ENCODE measurements at regions not wholly inside any gene's neighbourhood (a gene's known extent, or its start where the extent isn't known, plus 50 kb on each side); places are given as distances from the start of the nearest gene placed in this dataset.

DNA sequence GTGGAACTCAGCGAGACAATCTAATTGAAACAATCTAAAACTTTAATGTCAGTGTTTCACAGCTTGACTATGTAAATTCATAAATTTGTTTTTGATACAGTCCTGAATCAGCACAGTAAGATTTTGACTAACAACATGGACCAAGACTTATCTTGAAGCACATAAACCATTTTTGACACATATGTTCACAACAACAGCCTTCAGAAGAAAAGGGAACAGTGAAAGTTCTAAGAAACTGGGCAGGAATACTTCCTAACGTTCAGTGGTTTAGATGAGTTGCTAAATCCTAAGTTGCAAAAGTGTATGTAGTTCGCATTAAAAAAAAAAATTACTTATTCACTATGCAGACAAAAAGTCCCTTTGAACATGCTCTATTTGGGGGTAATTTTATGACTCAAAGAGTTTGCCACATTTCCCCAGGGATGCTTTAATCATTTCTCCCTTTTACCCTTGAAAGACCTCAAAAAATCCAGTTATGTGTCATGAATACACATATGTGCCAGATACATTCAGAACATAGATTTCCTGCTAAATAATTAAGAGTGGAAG lies 120.2 kb downstream of the MRPL39 start:
- H3K4me3 ChIP-seq (ENCODE audit: low read depth in 1 of 3, low read length in 3 of 3) = no peak overlapping the region
- no peaks in the 10 kb centered on the region for H3K4me1 ChIP-seq (ENCODE audit: control insufficient read depth in 4 of 4, insufficient read depth in 4 of 4, low read length in 3 of 4)
- 76% methylated on average over 3 of the region's 3 CpGs for WGBS
- no peak for DNase-seq (ENCODE audit: low spot score)
- H3K9me3 ChIP-seq (ENCODE audit: control insufficient read depth in 4 of 4, low read length in 3 of 4) = peaks cover 0 to 3% (median 0%) of the 10 kb centered on the region in 4 donors
- H3K9ac ChIP-seq (ENCODE audit: low read depth in 1 of 2, low read length in 2 of 2) = no peak overlapping the region
- no peak overlapping the region for H3K27ac ChIP-seq (ENCODE audit: low read depth in 1 of 2, low read length in 2 of 2)
- no peaks in the 10 kb centered on the region for H3K27me3 ChIP-seq (ENCODE audit: control insufficient read depth in 4 of 4, insufficient read depth in 4 of 4, low read length in 3 of 4)
- no peaks in the 10 kb centered on the region for H3K36me3 ChIP-seq (ENCODE audit: control insufficient read depth in 4 of 4, insufficient read depth in 3 of 4, low read depth in 1 of 4, low read length in 3 of 4)
- TF ChIP-seq EGR1 (IDR thresholded peaks at IDR 0.05; ENCODE audit: low read depth in 2 of 2) (no peak), FOXA2 (IDR thresholded peaks at IDR 0.05) (no peak), RXRA (IDR thresholded peaks at IDR 0.05) (no peak), SP1 (IDR thresholded peaks at IDR 0.05) (no peak), NR2F2 (IDR thresholded peaks at IDR 0.05) (no peak), RAD21 (IDR thresholded peaks at IDR 0.05) (no peak), GABPA (IDR thresholded peaks at IDR 0.05 in 1 of 2, conservative IDR thresholded peaks at IDR 0.05 in 1 of 2) (no peak), JUND (IDR thresholded peaks at IDR 0.05) (no peak)

DNA sequence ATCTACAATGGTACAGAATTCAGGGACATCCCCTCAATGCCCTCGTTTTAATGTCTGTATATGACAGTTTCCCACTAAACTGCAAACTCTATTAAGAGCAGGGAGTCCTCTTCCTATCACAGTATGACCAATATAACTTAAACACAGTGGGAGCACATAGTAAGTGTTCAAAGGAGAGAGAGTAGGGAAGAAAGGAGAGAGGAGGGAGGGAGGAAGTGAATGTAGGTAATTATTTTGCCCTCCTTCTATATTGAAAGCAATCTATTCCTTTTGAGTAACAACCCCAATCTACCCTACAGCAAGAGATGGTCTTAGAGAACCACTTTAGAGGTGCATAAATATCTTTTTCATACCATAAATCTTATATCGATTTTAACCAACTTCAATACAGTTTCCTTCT lies 121.4 kb downstream of the MRPL39 start:
- TF ChIP-seq, protein P1, sequence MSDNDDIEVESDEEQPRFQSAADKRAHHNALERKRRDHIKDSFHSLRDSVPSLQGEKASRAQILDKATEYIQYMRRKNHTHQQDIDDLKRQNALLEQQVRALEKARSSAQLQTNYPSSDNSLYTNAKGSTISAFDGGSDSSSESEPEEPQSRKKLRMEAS (IDR thresholded peaks at IDR 0.05) = no peak
- TF ChIP-seq, protein P2, sequence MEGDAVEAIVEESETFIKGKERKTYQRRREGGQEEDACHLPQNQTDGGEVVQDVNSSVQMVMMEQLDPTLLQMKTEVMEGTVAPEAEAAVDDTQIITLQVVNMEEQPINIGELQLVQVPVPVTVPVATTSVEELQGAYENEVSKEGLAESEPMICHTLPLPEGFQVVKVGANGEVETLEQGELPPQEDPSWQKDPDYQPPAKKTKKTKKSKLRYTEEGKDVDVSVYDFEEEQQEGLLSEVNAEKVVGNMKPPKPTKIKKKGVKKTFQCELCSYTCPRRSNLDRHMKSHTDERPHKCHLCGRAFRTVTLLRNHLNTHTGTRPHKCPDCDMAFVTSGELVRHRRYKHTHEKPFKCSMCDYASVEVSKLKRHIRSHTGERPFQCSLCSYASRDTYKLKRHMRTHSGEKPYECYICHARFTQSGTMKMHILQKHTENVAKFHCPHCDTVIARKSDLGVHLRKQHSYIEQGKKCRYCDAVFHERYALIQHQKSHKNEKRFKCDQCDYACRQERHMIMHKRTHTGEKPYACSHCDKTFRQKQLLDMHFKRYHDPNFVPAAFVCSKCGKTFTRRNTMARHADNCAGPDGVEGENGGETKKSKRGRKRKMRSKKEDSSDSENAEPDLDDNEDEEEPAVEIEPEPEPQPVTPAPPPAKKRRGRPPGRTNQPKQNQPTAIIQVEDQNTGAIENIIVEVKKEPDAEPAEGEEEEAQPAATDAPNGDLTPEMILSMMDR (IDR thresholded peaks at IDR 0.05; ENCODE audit: low read depth, low read length, missing input control) = no peak
- TF ChIP-seq TAF1 (conservative IDR thresholded peaks at IDR 0.05) = no peak
- TF ChIP-seq NR2F2 (IDR thresholded peaks at IDR 0.05) = no peak
- no peak for TF ChIP-seq EGR1 (IDR thresholded peaks at IDR 0.05; ENCODE audit: low read depth in 2 of 2)
- TF ChIP-seq FOXA2 (IDR thresholded peaks at IDR 0.05) = no peak
- TF ChIP-seq YY1 (IDR thresholded peaks at IDR 0.05) = no peak
- Histone ChIP-seq H3K9ac (ENCODE audit: low read depth in 1 of 2, low read length in 2 of 2) (no peak overlapping the region), H3K9me3 (ENCODE audit: control insufficient read depth in 4 of 4, low read length in 3 of 4) (peaks cover 0 to 3% (median 0%) of the 10 kb centered on the region in 4 donors), H3K4me3 (ENCODE audit: low read depth in 1 of 3, low read length in 3 of 3) (no peak overlapping the region), H3K27me3 (ENCODE audit: control insufficient read depth in 4 of 4, insufficient read depth in 4 of 4, low read length in 3 of 4) (no peaks in the 10 kb centered on the region), H3K36me3 (ENCODE audit: control insufficient read depth in 4 of 4, insufficient read depth in 3 of 4, low read depth in 1 of 4, low read length in 3 of 4) (no peaks in the 10 kb centered on the region), H3K27ac (ENCODE audit: low read depth in 1 of 2, low read length in 2 of 2) (no peak overlapping the region), H3K4me1 (ENCODE audit: control insufficient read depth in 4 of 4, insufficient read depth in 4 of 4, low read length in 3 of 4) (no peaks in the 10 kb centered on the region)
- DNase-seq (ENCODE audit: low spot score) = no peak
- 55% methylated on average over 2 of the region's 2 CpGs for WGBS

DNA sequence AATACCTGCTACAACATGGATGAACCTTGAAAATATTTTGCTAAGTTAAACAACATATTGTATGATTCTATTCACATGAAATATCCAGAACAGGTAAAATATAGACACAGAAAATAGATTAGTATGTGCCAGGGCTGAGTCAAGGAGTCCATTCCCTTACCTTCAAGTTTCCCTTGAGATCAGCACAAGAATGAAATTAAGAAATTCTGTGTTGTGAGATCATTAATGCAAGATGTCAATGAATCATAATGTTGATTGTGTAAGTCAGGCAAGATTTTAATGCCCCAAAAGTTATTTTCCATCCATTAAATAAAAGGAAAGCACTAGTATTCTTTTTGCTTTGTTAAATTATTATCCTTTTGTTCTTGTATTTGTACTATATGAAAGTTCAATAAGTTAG lies 139.4 kb downstream of the MRPL39 start:
- Histone ChIP-seq H3K4me3 (ENCODE audit: low read depth in 1 of 3, low read length in 3 of 3) (no peak overlapping the region), H3K27me3 (ENCODE audit: control insufficient read depth in 4 of 4, insufficient read depth in 4 of 4, low read length in 3 of 4) (no peaks in the 10 kb centered on the region), H3K27ac (ENCODE audit: low read depth in 1 of 2, low read length in 2 of 2) (no peak overlapping the region), H3K36me3 (ENCODE audit: control insufficient read depth in 4 of 4, insufficient read depth in 3 of 4, low read depth in 1 of 4, low read length in 3 of 4) (no peaks in the 10 kb centered on the region), H3K9ac (ENCODE audit: low read depth in 1 of 2, low read length in 2 of 2) (no peak overlapping the region), H3K9me3 (ENCODE audit: control insufficient read depth in 4 of 4, low read length in 3 of 4) (no peaks in the 10 kb centered on the region), H3K4me1 (ENCODE audit: control insufficient read depth in 4 of 4, insufficient read depth in 4 of 4, low read length in 3 of 4) (no peaks in the 10 kb centered on the region)
- DNase-seq (ENCODE audit: low spot score) = no peak
- TF ChIP-seq, protein P3, sequence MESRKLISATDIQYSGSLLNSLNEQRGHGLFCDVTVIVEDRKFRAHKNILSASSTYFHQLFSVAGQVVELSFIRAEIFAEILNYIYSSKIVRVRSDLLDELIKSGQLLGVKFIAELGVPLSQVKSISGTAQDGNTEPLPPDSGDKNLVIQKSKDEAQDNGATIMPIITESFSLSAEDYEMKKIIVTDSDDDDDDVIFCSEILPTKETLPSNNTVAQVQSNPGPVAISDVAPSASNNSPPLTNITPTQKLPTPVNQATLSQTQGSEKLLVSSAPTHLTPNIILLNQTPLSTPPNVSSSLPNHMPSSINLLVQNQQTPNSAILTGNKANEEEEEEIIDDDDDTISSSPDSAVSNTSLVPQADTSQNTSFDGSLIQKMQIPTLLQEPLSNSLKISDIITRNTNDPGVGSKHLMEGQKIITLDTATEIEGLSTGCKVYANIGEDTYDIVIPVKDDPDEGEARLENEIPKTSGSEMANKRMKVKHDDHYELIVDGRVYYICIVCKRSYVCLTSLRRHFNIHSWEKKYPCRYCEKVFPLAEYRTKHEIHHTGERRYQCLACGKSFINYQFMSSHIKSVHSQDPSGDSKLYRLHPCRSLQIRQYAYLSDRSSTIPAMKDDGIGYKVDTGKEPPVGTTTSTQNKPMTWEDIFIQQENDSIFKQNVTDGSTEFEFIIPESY (IDR thresholded peaks at IDR 0.05) = no peak
- no peak for TF ChIP-seq FOXA2 (IDR thresholded peaks at IDR 0.05)
- TF ChIP-seq, protein P2 (IDR thresholded peaks at IDR 0.05; ENCODE audit: low read depth, low read length, missing input control) = no peak
- no peak for TF ChIP-seq YY1 (IDR thresholded peaks at IDR 0.05)
- no peak for TF ChIP-seq GABPA (IDR thresholded peaks at IDR 0.05 in 1 of 2, conservative IDR thresholded peaks at IDR 0.05 in 1 of 2)
- TF ChIP-seq TAF1 (conservative IDR thresholded peaks at IDR 0.05) = no peak
- no peak for TF ChIP-seq HNF4A (conservative IDR thresholded peaks at IDR 0.05)
- no peak for TF ChIP-seq EGR1 (IDR thresholded peaks at IDR 0.05; ENCODE audit: low read depth in 2 of 2)
- TF ChIP-seq NR2F2 (IDR thresholded peaks at IDR 0.05) = no peak
- TF ChIP-seq, protein P1 (IDR thresholded peaks at IDR 0.05) = no peak
- no peak for TF ChIP-seq JUND (IDR thresholded peaks at IDR 0.05)
- TF ChIP-seq HNF4G (IDR thresholded peaks at IDR 0.05) = no peak
- no peak for TF ChIP-seq SP1 (IDR thresholded peaks at IDR 0.05)
- TF ChIP-seq RXRA (IDR thresholded peaks at IDR 0.05) = no peak
- TF ChIP-seq FOXA1 (IDR thresholded peaks at IDR 0.05) = no peak
- TF ChIP-seq RAD21 (IDR thresholded peaks at IDR 0.05) = no peak
- TF ChIP-seq, protein P4, sequence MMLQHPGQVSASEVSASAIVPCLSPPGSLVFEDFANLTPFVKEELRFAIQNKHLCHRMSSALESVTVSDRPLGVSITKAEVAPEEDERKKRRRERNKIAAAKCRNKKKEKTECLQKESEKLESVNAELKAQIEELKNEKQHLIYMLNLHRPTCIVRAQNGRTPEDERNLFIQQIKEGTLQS (IDR thresholded peaks at IDR 0.05) = no peak
